DMS153 treated with DMSO at 0.1 percent for 48 hours (cell line): ENCODE measurements at regions not wholly inside any gene's neighbourhood (a gene's known extent, or its start where the extent isn't known, plus 50 kb on each side); places are given as distances from the start of the nearest gene placed in this dataset.

ENCODE experiments used
- DNase-seq: peaks from one replicate; lab custom pipeline; 2025; ENCODE audit not compliant: unreplicated experiment; lab: John Stamatoyannopoulos, UW

- no peak for DNase-seq
Measured at GRCh38 chr5:107090506-107090905, 580.2 kb downstream of the EFNA5 start.

- no peak for DNase-seq
Measured at GRCh38 chr5:107088907-107089306, 581.8 kb downstream of the EFNA5 start.

- no peak for DNase-seq
Measured at GRCh38 chr5:107085572-107085971, 585.2 kb downstream of the EFNA5 start.

DNA sequence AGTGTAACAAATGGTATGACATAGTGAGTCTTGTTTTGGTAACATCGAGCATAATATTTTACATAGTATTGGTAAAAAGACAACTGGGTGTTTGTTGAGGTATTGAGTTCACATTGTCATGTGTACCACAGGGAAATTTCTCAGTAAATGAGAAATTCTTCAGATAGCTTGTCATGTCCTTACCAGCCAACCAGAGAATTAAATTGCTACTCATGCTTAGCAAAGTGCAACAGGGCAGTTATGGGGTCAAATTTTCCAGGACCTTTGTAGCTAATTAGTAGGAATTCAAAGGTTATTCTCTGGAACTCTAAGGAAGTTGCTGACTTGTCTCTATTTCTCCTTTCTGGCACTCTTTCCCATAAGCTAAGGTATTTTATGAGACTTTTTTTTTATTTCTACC, 595.7 kb downstream of the EFNA5 start:
- DNase-seq = no peak

DNA sequence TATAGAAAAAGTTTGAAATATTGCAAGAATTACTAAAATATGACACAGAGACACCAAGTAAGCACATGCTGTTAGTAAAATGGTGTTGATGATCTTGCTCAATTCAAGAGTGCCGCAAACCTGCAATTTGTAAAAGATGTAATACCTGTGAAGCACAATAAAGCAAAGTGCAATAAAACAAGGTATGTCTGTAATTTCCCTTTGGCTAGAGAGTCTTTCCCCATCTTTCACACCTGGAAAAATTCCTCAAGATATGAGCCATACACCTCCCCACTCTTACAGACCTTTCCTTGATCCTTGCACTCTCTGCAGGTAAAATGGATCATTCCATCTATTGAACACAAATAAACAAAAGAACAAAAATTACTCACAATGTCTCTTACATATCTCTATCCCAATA, 597.8 kb downstream of the EFNA5 start:
- no peak for DNase-seq

DNA sequence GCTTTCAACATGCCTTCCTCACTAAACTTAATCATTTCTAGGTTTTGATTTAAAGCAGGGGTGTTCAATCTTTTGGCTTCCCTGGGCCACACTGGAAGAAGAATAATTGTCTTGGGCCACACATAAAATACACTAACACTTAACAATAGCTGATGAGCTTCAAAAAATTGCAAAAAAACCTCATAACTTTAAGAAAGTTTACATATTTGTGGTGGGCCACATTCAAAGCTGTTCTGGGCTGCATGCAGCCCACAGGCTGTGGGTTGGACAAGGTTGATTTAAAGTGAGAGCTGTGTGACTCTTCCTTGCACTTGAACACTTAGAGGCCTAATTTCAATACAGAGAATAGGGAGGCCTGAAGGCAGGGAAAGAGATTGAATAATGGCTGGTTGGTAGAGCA, 598.3 kb downstream of the EFNA5 start:
- DNase-seq = no peak

GRCh38 chr5:107068782-107069181, 602.0 kb downstream of the EFNA5 start:
- no peak for DNase-seq

GRCh38 chr5:107067395-107067794, 603.3 kb downstream of the EFNA5 start:
- no peak for DNase-seq

DNA sequence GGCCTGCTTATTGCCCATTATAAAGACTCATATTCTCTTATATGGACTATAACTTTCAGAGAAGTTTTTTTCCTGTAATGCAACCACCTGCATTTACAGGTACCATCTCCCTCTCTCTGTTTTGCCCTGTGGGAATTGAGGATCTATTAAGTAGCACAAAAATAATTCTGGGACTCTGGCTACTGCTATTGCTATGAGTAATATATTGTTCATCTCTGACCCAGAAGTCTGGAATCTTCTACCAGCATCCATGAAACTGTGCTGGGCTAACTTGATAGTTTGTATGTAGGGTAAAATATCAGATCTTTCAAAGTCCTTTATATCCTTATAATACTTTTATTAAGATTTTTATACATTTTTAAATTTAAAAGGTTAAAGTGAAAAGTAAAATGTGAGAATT, 607.2 kb downstream of the EFNA5 start:
- no peak for DNase-seq

DNA sequence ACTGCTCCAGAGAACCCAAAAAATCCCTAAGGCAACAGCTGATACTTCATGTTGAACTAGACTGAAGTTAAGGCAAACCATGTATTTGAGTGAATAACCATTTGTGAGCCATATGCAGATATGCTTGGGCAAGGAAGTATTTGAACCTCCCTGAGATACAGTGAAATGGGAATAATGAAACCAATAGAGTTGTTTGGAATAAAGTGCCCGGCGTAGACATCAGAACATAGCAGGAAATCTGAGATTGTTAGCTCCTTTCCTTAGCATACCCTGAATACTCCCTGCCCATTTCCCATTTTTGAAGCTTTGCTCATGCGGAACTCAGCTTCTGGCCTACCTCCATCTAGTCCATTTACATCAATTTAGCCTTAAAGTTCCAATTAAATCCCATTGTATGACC, 611.9 kb downstream of the EFNA5 start:
- no peak for DNase-seq

- no peak for DNase-seq
Measured at GRCh38 chr5:107058235-107058634, 612.5 kb downstream of the EFNA5 start.

- DNase-seq = no peak
Measured at GRCh38 chr5:107056278-107056677, 614.5 kb downstream of the EFNA5 start.

DNA sequence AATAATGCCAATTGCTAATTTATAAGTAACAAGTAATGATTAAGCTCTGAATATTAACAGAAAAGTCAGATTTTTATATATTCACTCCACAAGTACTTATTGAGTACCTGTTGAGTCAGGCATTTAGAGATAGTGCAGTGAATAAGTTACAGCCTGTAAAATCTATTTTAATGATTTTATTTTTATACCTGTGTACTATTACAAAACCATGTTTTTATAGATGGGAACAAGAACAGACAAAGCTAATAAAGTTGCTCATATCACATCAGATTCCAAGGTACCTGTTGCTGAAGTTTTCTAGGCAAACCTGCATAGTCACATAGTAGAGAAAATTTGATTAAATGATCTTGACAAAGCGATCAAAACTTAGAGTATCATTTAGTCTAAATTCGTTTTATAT, 623.7 kb downstream of the EFNA5 start:
- DNase-seq = no peak

GRCh38 chr5:107043665-107044064, 627.1 kb downstream of the EFNA5 start:
- DNase-seq = no peak

DNA sequence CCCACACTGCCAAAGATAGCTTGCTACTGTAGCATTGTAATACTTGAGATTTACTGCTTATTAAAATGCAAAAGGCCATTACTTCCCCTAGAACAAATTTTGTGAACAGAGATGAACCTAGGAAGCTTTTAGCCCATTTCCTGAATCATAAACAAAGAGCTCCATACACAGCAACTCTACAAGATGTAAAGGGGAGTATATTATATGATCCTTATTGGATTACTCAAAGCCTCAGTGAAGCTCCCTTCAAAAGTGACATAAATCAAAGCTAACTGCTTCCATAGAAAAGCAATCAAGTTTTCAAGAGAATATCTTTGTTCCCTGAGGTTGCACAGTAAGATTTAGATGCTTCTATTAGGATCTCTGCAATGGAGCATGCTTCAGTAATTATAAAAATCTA, 629.8 kb downstream of the EFNA5 start:
- DNase-seq = no peak

DNA sequence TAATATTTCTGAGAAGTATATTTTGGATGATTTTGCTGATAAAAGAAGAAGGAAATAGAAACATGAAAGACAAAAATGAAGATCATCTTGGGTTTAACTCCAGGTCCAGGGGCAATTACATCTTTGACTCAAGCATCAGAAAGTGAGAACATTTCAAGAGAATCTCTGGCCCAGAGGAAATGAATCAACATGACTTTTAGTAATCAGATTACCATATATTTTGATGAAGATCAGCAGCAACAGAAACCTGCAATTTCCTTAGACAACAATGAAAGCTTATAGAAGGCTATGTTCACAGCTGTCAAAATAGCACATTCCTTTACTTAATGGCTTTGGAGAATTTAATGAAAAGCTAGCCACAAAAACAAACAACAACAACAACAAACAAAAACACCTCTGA, 638.1 kb downstream of the EFNA5 start:
- no peak for DNase-seq

- no peak for DNase-seq
Measured at GRCh38 chr5:107028938-107029337, 641.8 kb downstream of the EFNA5 start.

DNA sequence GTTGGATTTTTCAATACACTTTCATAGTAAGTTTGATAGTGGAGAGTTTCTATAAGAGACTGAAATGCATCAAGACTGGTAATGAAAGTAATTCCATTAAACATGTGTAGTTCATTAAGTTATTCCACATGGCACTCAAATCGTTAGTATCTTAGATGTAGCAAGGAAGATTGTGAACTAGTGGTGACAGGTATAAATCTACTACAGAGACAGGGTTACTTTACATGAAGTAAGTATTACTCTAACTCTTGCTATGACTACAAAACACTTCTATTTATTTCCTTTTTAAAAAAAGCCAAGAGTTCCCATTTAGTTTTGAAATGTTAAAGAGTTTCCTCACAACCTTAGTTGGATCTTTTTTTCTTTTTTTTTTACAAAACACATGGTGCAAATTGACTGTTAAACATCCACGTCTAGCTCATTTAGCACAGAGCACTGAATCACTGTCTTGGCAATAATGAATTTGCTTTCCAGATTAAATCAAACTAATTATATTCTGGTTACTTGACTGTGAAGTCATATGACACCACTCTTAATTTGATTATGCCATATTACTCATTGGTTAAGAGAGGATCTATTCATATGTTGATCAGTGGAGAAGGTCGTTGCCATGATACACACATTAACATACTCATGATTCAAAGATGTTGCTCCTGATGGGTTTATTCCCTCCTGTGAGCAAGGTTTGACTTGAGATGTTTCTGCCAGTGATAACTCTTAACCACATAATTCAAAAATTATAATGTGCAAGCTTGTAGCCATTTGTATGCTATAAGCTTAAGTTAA, 644.8 kb downstream of the EFNA5 start:
- no peak for DNase-seq

- DNase-seq = no peak
Measured at GRCh38 chr5:107023732-107024131, 647.0 kb downstream of the EFNA5 start.

DNA sequence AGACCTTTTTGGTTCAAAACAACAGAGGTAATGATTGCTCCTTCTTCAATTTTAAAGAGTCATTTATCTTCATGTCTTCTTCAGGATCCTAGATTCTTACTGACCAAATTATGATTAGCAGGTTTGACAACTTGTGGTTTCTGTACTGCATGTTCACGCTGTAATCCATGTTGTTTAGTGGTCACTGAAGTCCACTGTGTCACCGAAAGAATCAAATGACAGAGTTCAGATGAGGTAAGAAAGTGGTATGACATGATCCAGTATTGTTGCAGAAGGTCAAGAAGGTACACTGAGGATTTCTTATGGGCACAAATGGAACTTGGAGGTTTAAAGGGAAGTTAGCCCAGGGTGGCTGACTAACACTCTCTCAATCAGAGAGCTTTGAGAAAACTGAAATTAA, 649.2 kb downstream of the EFNA5 start:
- DNase-seq = no peak

- no peak for DNase-seq
Measured at GRCh38 chr5:107020626-107021025, 650.1 kb downstream of the EFNA5 start.

DNA sequence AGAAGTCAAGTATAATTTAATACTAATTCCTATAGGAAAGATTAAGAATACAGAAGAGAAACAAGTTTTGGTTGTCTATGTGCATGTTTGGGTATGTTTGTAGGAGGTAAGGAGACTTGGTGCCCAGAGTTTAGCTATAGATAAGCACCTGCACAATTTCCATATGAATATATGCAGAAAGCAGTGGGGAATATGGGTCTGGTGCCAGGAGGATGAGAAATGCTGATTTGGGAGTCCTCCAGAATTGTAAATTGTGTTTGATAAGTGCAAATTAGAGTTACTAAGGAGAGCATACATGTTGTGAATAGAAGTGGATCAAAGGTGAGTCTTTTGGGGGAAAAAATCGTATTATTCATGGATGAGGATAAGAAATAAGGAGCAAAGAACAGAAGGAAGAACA, 653.1 kb downstream of the EFNA5 start:
- DNase-seq = no peak

DNA sequence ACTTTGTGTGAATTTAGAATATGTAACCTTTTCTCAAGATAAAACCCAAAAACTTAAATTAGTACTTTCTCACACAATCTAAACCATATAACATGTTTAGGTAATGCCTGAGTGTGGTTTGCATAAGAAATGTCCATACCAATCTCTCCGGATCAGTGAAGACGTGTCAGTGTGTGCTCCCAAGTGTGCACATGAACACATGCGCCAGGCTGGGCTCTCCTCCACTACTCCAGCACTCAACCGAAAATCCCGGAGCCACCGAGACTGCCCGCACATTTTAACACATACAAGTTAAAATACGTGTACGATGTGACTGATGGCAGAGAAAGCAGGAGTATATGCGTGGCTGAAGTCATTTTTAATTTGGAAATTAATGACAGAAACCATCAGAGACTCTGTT, 658.4 kb downstream of the EFNA5 start:
- DNase-seq = no peak
